Tibial nerve (tissue), 3 donors: ENCODE measurements at regions not wholly inside any gene's neighbourhood (a gene's known extent, or its start where the extent isn't known, plus 50 kb on each side); places are given as distances from the start of the nearest gene placed in this dataset.

Experiments
- CTCF ChIP-seq, 5 experiments: fragments of 200-600 bp in 3 of 5; fragments of 450-650 bp in 2 of 5; sonication (generic) in 3 of 5; IDR thresholded peaks; one replicate each; pipeline ENCODE4 v1.5.1; 2016 to 2019; ENCODE audit warnings: antibody characterized with exemption in 5 of 5, mild to moderate bottlenecking in 3 of 5, moderate library complexity in 2 of 5
- POLR2A ChIP-seq, 2 donors: fragments of 450-650 bp; IDR thresholded peaks; one replicate each; pipeline ENCODE4 v1.6.1; 2017; ENCODE audit warnings: antibody characterized with exemption in 2 of 2, mild to moderate bottlenecking in 2 of 2, moderate library complexity in 2 of 2

GRCh38 chr18:64518191-64518590 is 369.3 kb upstream of the LINC00305 start:
- no peak for TF ChIP-seq CTCF (IDR thresholded peaks at IDR 0.05)
- TF ChIP-seq POLR2A (IDR thresholded peaks at IDR 0.05): no peak
